ENCODE measurements at regions not wholly inside any gene's neighbourhood (a gene's known extent, or its start where the extent isn't known, plus 50 kb on each side); places are given as distances from the start of the nearest gene placed in this dataset.

GRCh38 chr4:122234686-122235085 lies 82.6 kb downstream of the BLTP1 start:
- Mint-ChIP-seq H3K4me1 (ENCODE audit: unreplicated experiment) (no peaks in the 10 kb centered on the region), H3K36me3 (peaks cover 27% of the 10 kb centered on the region), H3K9me3 (no peaks in the 10 kb centered on the region), H3K27ac (no peak overlapping the region), H3K27me3 (no peaks in the 10 kb centered on the region), H3K4me3 (no peak overlapping the region)
- TF ChIP-seq, protein P1, sequence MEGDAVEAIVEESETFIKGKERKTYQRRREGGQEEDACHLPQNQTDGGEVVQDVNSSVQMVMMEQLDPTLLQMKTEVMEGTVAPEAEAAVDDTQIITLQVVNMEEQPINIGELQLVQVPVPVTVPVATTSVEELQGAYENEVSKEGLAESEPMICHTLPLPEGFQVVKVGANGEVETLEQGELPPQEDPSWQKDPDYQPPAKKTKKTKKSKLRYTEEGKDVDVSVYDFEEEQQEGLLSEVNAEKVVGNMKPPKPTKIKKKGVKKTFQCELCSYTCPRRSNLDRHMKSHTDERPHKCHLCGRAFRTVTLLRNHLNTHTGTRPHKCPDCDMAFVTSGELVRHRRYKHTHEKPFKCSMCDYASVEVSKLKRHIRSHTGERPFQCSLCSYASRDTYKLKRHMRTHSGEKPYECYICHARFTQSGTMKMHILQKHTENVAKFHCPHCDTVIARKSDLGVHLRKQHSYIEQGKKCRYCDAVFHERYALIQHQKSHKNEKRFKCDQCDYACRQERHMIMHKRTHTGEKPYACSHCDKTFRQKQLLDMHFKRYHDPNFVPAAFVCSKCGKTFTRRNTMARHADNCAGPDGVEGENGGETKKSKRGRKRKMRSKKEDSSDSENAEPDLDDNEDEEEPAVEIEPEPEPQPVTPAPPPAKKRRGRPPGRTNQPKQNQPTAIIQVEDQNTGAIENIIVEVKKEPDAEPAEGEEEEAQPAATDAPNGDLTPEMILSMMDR (conservative IDR thresholded peaks at IDR 0.05), result no peak
- DNase-seq (ENCODE audit: extremely low spot score, unreplicated experiment), result no peak

DNA sequence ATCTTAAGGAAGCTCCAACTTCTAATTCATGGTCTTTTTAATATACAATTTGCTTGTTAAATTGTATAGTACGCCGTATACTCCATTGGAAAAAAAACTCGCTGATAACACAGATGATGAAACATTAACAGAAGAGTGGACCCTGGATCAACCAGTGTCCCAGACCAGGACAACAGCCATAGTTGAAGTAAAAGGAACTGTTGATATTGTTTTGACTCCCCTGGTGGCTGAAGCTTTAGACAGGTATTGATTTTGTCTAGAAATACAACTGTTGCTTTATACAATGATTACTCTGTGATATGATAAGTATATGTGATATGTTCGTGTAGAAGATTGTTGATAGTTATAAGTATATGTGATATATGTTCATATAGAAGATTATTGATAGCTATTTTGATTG lies 91.7 kb downstream of the BLTP1 start:
- TF ChIP-seq, protein P1 (conservative IDR thresholded peaks at IDR 0.05), result no peak
- Mint-ChIP-seq H3K4me3 (no peak overlapping the region), H3K27me3 (no peaks in the 10 kb centered on the region)

DNA sequence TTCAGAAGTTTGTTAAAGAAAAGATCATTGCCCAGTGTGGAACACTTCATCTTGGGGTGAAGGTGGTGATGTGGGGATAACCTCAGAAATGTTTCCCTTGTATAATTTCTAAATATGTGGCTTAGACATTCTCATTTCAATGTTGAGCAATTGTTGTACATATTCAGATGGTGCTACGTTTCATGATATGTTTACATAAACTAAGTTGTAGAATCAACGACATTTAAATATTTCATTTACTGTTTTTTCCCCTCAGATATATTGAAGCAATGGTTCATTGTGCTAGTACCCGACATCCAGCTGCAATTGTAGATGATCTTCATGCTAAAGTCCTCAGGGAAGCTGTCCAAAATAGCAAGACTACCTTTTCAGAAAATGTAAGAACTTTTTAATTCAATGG lies 92.6 kb downstream of the BLTP1 start:
- H3K27me3 Mint-ChIP-seq, result no peaks in the 10 kb centered on the region
- no peak for DNase-seq (ENCODE audit: extremely low spot score, unreplicated experiment)
- no peaks in the 10 kb centered on the region for H3K9me3 Mint-ChIP-seq
- TF ChIP-seq, protein P1 (conservative IDR thresholded peaks at IDR 0.05), result no peak
- no peak overlapping the region for H3K4me3 Mint-ChIP-seq
- peaks cover 17% of the 10 kb centered on the region for H3K36me3 Mint-ChIP-seq
- no peaks in the 10 kb centered on the region for H3K4me1 Mint-ChIP-seq (ENCODE audit: unreplicated experiment)
- H3K27ac Mint-ChIP-seq, result no peak overlapping the region

More for the DNA sequence above, 91.7 kb downstream of the BLTP1 start:
- H3K9me3 Mint-ChIP-seq, result no peaks in the 10 kb centered on the region
- no peaks in the 10 kb centered on the region for H3K4me1 Mint-ChIP-seq (ENCODE audit: unreplicated experiment)
- DNase-seq (ENCODE audit: extremely low spot score, unreplicated experiment), result no peak
- H3K36me3 Mint-ChIP-seq, result peaks cover 21% of the 10 kb centered on the region
- no peak overlapping the region for H3K27ac Mint-ChIP-seq

GRCh38 chr4:122246551-122246950 lies 94.4 kb downstream of the BLTP1 start:
- Mint-ChIP-seq H3K4me1 (ENCODE audit: unreplicated experiment) (no peaks in the 10 kb centered on the region), H3K36me3 (peaks cover 8% of the 10 kb centered on the region), H3K9me3 (no peaks in the 10 kb centered on the region), H3K27ac (no peak overlapping the region), H3K27me3 (no peaks in the 10 kb centered on the region), H3K4me3 (no peak overlapping the region)
- TF ChIP-seq, protein P1 (conservative IDR thresholded peaks at IDR 0.05), result no peak
- no peak for DNase-seq (ENCODE audit: extremely low spot score, unreplicated experiment)

- Mint-ChIP-seq H3K27me3 (no peaks in the 10 kb centered on the region), H3K36me3 (peaks cover 16% of the 10 kb centered on the region), H3K9me3 (no peaks in the 10 kb centered on the region), H3K27ac (no peak overlapping the region), H3K4me3 (no peak overlapping the region), H3K4me1 (ENCODE audit: unreplicated experiment) (no peaks in the 10 kb centered on the region)
- DNase-seq (ENCODE audit: extremely low spot score, unreplicated experiment), result no peak
- TF ChIP-seq, protein P1 (conservative IDR thresholded peaks at IDR 0.05), result no peak
These were observed 97.2 kb downstream of the BLTP1 start for GRCh38 chr4:122249357-122249756.

DNA sequence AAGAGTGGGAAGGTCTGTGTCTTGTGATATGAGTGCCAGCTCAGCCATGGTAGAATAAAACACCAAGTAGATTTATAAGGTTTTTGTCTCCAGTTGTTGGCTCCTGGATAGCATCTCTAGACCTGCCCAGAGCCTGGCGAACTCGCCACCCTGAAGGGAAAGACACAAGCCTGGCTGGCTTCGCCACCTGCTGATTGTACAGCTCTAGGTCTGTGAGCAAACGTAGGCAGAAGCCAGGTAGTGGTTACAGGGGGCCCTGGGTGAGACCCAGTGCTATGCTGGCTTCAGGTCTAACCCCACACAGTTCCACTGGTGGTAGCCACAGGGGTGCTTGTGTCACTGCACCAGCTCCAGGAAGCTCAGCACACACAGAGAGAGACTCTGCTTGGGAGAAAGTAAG lies 100.5 kb downstream of the BLTP1 start:
- DNase-seq (ENCODE audit: extremely low spot score, unreplicated experiment), result no peak
- no peaks in the 10 kb centered on the region for H3K27me3 Mint-ChIP-seq
- no peaks in the 10 kb centered on the region for H3K9me3 Mint-ChIP-seq
- no peak overlapping the region for H3K4me3 Mint-ChIP-seq
- H3K36me3 Mint-ChIP-seq, result peaks cover 33% of the 10 kb centered on the region
- no peak overlapping the region for H3K27ac Mint-ChIP-seq
- no peaks in the 10 kb centered on the region for H3K4me1 Mint-ChIP-seq (ENCODE audit: unreplicated experiment)
- TF ChIP-seq, protein P1 (conservative IDR thresholded peaks at IDR 0.05), result no peak
